NOMO-1 (cell line): ENCODE measurements at regions not wholly inside any gene's neighbourhood (a gene's known extent, or its start where the extent isn't known, plus 50 kb on each side); places are given as distances from the start of the nearest gene placed in this dataset.

ENCODE experiments used
- DNase-seq, 2 experiments: peaks; one replicate each; lab custom pipeline; 2025; ENCODE audit not compliant: unreplicated experiment in 2 of 2; lab: John Stamatoyannopoulos, UW

- DNase-seq: peak in 1 of 2 experiments; percentile 49
Observed at GRCh38 chr7:12741951-12742575, 54.6 kb downstream of the ARL4A start.

GRCh38 chr7:12746211-12746610 is 58.8 kb downstream of the ARL4A start:
- no peak for DNase-seq

- DNase-seq: no peak
Observed at GRCh38 chr7:12747687-12748306, 60.4 kb downstream of the ARL4A start.

GRCh38 chr7:12749069-12749468 is 61.6 kb downstream of the ARL4A start:
- DNase-seq: no peak

GRCh38 chr7:12749746-12750145 is 62.3 kb downstream of the ARL4A start:
- DNase-seq: no peak

GRCh38 chr7:12751764-12752163 is 64.3 kb downstream of the ARL4A start:
- no peak for DNase-seq

GRCh38 chr7:12754179-12754578 is 66.7 kb downstream of the ARL4A start:
- DNase-seq: peak; percentile 7 to 36

- no peak for DNase-seq
Observed at GRCh38 chr7:12756821-12757220, 69.4 kb downstream of the ARL4A start.

- no peak for DNase-seq
Observed at GRCh38 chr7:12757443-12757842, 70.0 kb downstream of the ARL4A start.

- DNase-seq: no peak
Observed at GRCh38 chr7:12759151-12759550, 71.7 kb downstream of the ARL4A start.

- no peak for DNase-seq
Observed at GRCh38 chr7:12761111-12761510, 73.7 kb downstream of the ARL4A start.

GRCh38 chr7:12761691-12762090 is 74.3 kb downstream of the ARL4A start:
- no peak for DNase-seq

GRCh38 chr7:12764458-12764891 is 77.0 kb downstream of the ARL4A start:
- DNase-seq: no peak

GRCh38 chr7:12765431-12766100 is 78.1 kb downstream of the ARL4A start:
- DNase-seq: no peak

GRCh38 chr7:12766416-12766815 is 79.0 kb downstream of the ARL4A start:
- DNase-seq: no peak

- no peak for DNase-seq
Observed at GRCh38 chr7:12768948-12769347, 81.5 kb downstream of the ARL4A start.

GRCh38 chr7:12769444-12769843 is 82.0 kb downstream of the ARL4A start:
- DNase-seq: no peak

GRCh38 chr7:12770227-12770975 is 83.0 kb downstream of the ARL4A start:
- no peak for DNase-seq

GRCh38 chr7:12771378-12771877 is 84.0 kb downstream of the ARL4A start:
- DNase-seq: no peak

GRCh38 chr7:12772768-12773167 is 85.3 kb downstream of the ARL4A start:
- no peak for DNase-seq

GRCh38 chr7:12777257-12777656 is 89.8 kb downstream of the ARL4A start:
- no peak for DNase-seq
